Right atrium auricular region (tissue), 2 donors: ENCODE measurements at regions not wholly inside any gene's neighbourhood (a gene's known extent, or its start where the extent isn't known, plus 50 kb on each side); places are given as distances from the start of the nearest gene placed in this dataset.

Experiments
- DNase-seq: peaks from one replicate; pipeline ENCODE4 v3.0.0-alpha.2; 2019; ENCODE audit warnings: low spot score
- H3K27ac ChIP-seq, 2 donors: fragments of 200-600 bp; sonication (generic); 1 replicate in 1 of 2; 2 replicates in 1 of 2; pipeline ENCODE4 v1.5.1; 2016 to 2019
- H3K27me3 ChIP-seq, 2 donors: fragments of 200-600 bp; sonication (generic); one replicate each; pipeline versions ENCODE4 v1.5.1 to v1.6.0; 2017 to 2019
- H3K36me3 ChIP-seq: fragments of 200-600 bp; sonication (generic); one replicate; pipeline ENCODE4 v1.5.1; 2016
- H3K4me1 ChIP-seq, 2 donors: fragments of 200-600 bp; sonication (generic); one replicate each; pipeline versions ENCODE4 v1.5.1 to v1.6.0; 2017 to 2019
- H3K4me3 ChIP-seq, 2 donors: fragments of 200-600 bp; sonication (generic); 1 replicate in 1 of 2; 2 replicates in 1 of 2; pipeline ENCODE4 v1.5.1; 2017 to 2019; ENCODE audit warnings: mild to moderate bottlenecking in 1 of 2, moderate library complexity in 1 of 2
- H3K9me3 ChIP-seq, 2 donors: fragments of 200-600 bp; sonication (generic); one replicate each; pipeline ENCODE4 v1.5.1; 2019
- CTCF ChIP-seq, 2 donors: fragments of 200-600 bp; sonication (generic); IDR thresholded peaks; one replicate each; pipeline ENCODE4 v1.5.1; 2019; ENCODE audit warnings: antibody characterized with exemption in 2 of 2

DNA sequence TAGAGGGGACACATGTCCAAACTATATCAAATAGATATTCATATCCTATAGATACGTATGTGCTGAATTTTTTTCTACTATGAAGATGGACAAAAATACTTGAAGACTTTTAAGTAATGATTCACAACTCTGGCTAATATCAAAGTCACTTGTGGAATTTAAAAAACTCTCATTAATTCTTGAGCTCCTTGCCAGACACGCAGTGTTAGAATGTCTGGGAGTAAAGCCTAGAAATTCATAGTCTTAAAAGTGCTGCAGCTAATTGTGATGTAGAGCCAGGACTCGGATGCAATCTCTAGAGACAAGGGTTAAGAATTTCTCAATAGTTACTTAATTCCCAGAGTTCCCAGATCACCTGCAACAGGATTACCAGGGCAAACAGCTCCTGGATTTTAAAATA, 107.4 kb downstream of the ARL6IP6 start:
- Histone ChIP-seq H3K27ac (no peak overlapping the region), H3K9me3 (no peaks in the 10 kb centered on the region), H3K4me1 (no peaks in the 10 kb centered on the region), H3K4me3 (no peak overlapping the region), H3K36me3 (no peaks in the 10 kb centered on the region), H3K27me3 (no peaks in the 10 kb centered on the region)
- DNase-seq = no peak
- no peak for TF ChIP-seq CTCF (IDR thresholded peaks at IDR 0.05)

GRCh38 chr2:152823905-152824304, 105.5 kb downstream of the ARL6IP6 start:
- no peaks in the 10 kb centered on the region for H3K4me1 ChIP-seq
- no peaks in the 10 kb centered on the region for H3K9me3 ChIP-seq
- no peaks in the 10 kb centered on the region for H3K27me3 ChIP-seq
- no peaks in the 10 kb centered on the region for H3K36me3 ChIP-seq
- no peak for TF ChIP-seq CTCF (IDR thresholded peaks at IDR 0.05)
- DNase-seq = no peak
- H3K27ac ChIP-seq = no peak overlapping the region
- H3K4me3 ChIP-seq = no peak overlapping the region

GRCh38 chr2:152822676-152823075, 104.3 kb downstream of the ARL6IP6 start:
- DNase-seq = no peak
- Histone ChIP-seq H3K4me3 (no peak overlapping the region), H3K9me3 (no peaks in the 10 kb centered on the region), H3K27ac (no peak overlapping the region), H3K27me3 (no peaks in the 10 kb centered on the region), H3K36me3 (no peaks in the 10 kb centered on the region), H3K4me1 (no peaks in the 10 kb centered on the region)
- no peak for TF ChIP-seq CTCF (IDR thresholded peaks at IDR 0.05)

- no peak overlapping the region for H3K4me3 ChIP-seq
- H3K27ac ChIP-seq = no peak overlapping the region
- DNase-seq = no peak
- no peaks in the 10 kb centered on the region for H3K4me1 ChIP-seq
- no peaks in the 10 kb centered on the region for H3K27me3 ChIP-seq
- H3K9me3 ChIP-seq = no peaks in the 10 kb centered on the region
- TF ChIP-seq CTCF (IDR thresholded peaks at IDR 0.05) = no peak
- no peaks in the 10 kb centered on the region for H3K36me3 ChIP-seq
Measured at GRCh38 chr2:152820048-152820447, 101.6 kb downstream of the ARL6IP6 start.

GRCh38 chr2:152815634-152816257, 97.3 kb downstream of the ARL6IP6 start:
- no peaks in the 10 kb centered on the region for H3K27me3 ChIP-seq
- no peaks in the 10 kb centered on the region for H3K4me1 ChIP-seq
- no peak for TF ChIP-seq CTCF (IDR thresholded peaks at IDR 0.05)
- no peak overlapping the region for H3K4me3 ChIP-seq
- no peak overlapping the region for H3K27ac ChIP-seq
- H3K36me3 ChIP-seq = no peaks in the 10 kb centered on the region
- H3K9me3 ChIP-seq = peaks cover 0 to 18% of the 10 kb centered on the region in 2 donors
- DNase-seq = no peak

DNA sequence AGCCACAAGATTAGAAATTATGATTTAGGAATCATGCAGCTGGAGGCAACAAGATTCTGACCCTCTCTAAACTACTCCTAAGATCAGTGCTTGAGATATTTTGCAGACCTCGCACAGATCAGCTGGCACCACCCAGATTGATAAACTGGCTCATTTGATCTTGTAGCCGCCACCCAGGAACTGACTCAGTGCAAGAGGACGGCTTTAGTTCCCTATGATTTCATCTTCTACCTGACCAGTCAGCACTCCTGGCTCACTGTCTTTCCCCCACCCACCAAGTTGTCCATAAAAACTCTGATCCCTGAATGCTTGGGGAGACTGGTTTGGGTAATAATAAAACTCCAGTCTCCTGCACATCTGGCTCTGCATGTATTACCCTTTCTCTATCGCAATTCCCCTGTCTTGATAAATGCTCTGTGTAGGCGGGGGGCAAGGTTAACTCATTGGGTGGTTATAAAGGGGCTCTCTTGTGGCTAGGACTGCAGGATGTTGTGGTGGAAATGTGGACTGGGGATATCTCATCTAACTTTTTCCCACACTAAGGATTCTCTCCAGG, 96.1 kb downstream of the ARL6IP6 start:
- DNase-seq = no peak
- Histone ChIP-seq H3K4me3 (no peak overlapping the region), H3K36me3 (no peaks in the 10 kb centered on the region), H3K27ac (no peak overlapping the region), H3K9me3 (peaks cover 0 to 18% of the 10 kb centered on the region in 2 donors), H3K27me3 (no peaks in the 10 kb centered on the region), H3K4me1 (no peaks in the 10 kb centered on the region)
- TF ChIP-seq CTCF (IDR thresholded peaks at IDR 0.05) = no peak
